Right lobe of liver (tissue), 4 donors: ENCODE measurements at regions not wholly inside any gene's neighbourhood (a gene's known extent, or its start where the extent isn't known, plus 50 kb on each side); places are given as distances from the start of the nearest gene placed in this dataset.

ENCODE experiments used
- CTCF ChIP-seq, 4 donors: fragments of 200-600 bp in 3 of 4; fragments of 450-650 bp in 1 of 4; IDR thresholded peaks; one replicate each; pipeline versions ENCODE4 v1.5.1 to v1.8.0; 2016 to 2022; ENCODE audit warnings: antibody characterized with exemption in 4 of 4, mild to moderate bottlenecking in 2 of 4
- POLR2A ChIP-seq: fragments of 450-650 bp; IDR thresholded peaks from one replicate; pipeline ENCODE4 v1.6.1; 2017; ENCODE audit warnings: antibody characterized with exemption, mild to moderate bottlenecking
- donor health status: DM: no; HTN: no; CAD: no.
- donor health status: DM: no; HTN: no; CAD: no.
- donor health status: DM: no; HTN: yes; CAD: no.

GRCh38 chr7:10212649-10213048 is 761.0 kb upstream of the PHF14 start:
- TF ChIP-seq CTCF (IDR thresholded peaks at IDR 0.05) (no peak), POLR2A (no peak)
